ENCODE measurements at regions not wholly inside any gene's neighbourhood (a gene's known extent, or its start where the extent isn't known, plus 50 kb on each side); places are given as distances from the start of the nearest gene placed in this dataset.
A peak's percentile ranks its signal among the peaks of the same experiment; 100 is the strongest.

DNA sequence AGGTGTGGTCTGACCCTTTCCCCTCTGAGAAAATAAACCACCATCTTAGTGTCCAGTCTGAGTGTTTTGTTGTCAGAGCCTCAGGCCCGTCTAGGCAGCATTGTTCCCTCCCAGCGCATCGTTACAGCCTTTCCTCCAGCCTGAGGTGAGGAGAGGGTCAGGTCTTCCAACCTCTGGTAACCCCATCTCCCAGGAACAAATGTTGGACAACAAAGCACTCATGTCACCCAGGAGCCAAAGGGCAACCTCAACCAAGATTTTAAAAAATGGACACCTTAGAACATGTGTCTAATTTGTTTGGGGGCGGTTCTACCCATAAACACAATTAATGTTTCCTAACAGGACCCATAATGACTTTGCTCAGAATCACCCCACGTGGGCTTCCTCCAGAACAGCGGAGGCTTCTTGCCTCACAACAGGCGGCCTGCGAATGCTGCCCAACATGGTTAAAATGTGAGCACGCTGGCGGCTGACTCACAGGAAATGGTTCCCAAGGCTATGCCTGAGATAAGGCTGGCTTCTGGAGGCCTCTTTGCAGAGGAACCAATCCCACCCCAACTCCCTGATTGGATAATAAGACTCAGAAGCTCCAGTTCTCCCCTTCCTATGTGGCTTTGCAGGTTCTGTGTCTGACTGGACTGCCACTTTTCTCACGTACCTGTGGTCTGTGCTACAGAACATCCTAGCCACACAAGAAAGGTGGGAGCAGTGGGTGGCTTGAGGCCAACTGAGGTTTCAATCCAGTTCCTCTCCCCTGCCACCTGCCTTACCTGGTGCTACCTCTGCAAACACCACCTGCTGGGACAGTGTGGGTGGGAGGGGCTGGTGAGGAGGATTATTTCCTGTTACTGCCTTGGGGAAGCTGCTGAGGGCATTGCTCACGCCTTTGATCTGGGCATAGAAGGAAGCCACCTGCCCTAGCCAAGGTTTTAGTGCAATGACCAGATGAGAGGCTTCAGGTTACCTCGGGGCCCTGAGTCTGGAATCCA, 108.8 kb downstream of the B3GNT2 start:
- DNase-seq (ENCODE audit: low read depth, low spot score) = peak; percentile 79

DNA sequence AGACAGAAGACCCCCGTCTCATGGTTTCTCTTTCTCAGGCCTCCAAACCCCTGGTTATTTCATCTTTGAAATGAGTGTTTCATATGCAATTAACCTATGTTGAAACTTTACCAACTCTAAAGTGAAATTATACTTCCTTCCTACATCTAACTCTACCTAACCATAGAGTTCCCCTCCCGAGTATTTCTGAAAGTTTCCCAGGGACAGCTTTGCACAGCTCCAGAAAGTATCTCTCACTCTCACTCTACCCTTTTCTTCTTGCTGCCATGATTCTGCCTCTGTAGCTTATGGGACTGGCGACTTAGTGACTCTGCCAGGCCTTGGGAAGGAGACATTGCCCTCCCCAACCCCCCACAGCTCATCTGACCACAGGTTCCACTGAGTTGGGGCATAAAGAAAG, 107.9 kb downstream of the B3GNT2 start:
- DNase-seq (ENCODE audit: low read depth, low spot score) = no peak

DNA sequence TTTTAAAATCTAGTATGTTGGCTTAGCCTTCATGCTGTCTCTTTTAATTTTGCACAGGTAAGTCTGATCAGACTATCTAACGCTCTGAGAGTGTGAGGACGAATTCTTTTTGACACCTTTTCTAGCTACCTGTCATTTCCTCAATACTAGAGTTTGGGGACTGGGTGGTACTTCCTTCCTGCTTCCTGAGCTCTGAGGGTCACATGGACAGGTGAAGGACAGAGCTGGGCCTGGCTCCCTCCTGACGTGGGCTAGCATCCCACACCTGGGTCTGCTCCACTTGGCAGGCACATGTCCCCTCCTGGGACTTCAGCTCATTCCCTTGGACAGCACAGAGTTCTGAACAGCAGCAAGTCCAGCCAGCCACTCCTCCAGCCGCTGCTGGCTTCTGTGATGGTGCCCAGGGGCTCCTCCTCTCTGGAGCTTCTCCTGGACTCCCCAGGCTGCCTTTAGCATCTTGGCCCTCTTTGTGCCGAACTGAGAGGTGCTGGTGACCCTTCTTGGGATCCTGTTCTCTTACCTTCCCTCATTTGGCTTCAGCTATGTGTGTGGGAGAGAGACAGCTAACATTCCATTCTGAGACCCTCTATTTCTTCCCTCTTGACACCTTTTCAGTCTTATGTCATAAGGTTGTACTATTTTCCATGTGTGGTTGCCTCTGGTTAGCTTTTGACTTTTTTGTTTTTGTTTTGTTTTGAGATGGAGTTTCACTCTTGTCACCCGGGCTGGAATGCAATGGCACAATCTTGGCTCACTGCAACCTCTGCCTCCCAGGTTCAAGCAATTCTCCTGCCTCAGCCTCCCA, 106.9 kb downstream of the B3GNT2 start:
- no peak for DNase-seq (ENCODE audit: low read depth, low spot score)

DNA sequence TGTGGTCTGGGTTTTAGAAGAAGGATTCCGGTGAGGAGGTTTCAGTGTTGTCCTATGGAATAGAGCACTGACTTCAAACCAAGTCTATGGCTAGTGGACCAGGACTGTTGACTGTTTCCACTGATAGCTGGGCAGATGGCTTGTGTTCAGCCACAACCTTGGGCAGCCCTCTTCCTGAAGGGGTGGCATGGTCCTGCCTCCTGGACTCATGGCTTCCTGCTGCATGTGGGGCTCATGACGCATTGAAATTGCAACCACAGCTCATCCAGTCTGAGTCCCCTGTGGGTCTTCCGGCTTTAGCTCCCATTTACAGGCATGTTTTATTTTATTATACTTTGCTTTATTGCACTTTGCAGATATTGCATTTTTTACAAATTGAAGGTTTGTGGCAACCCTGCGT, 105.0 kb downstream of the B3GNT2 start:
- no peak for DNase-seq (ENCODE audit: low read depth, low spot score)

DNA sequence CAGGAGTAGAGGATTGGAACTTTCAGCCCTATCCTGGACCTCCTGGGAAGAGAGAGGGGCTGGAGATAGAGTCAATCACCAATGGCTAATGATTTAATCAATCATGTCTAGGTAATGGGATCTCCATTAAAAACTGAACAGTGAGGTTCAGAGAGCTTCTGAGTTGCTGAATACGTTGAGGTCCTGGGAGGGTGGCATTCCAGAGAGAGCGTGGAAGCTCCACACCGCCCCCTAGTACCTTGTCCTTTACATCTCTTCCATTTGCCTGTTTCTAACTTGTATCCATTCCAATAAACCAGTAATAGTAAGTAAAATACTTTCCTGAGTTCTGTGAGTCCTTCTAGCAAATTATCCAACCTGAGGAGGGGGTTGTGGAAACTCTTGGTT, 101.7 kb downstream of the B3GNT2 start:
- DNase-seq (ENCODE audit: low read depth, low spot score) = no peak

DNA sequence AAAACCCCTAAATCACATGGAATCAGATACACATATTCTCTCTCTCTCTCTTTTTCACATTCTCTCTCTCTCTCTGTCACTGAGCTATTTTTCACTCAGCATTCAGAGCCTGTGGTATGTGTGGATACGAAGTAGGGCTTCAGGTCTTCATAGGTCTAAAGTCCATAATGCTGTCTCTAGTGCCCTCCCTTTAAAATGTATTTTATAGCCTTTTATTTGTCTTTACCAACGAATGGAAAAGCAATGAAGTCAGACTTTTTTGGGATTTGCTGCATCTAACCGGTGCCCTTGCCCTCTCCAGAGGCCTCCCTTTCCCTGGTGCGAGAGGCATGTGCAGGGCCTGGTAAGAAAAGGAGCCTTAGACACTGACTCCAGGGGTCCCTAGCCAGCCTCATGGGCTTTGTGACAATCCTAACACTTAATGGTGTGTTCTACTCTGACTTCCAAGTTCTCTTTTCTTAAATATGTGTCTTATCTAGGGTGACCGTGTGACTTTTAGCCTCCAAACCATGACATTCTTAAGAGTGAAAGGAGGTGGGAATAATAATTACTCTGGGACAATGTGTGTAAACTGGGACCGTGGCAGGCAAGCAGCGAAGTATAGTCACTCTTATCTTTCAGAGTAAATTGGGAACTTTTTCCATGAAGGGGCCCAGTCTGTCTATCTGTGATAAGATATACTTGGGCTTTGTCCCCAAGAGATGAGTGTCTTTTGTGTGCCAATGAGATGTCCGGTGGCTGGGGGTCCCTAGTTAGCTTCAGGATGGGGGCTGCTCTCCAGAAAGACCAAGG, 101.1 kb downstream of the B3GNT2 start:
- no peak for DNase-seq (ENCODE audit: low read depth, low spot score)

DNA sequence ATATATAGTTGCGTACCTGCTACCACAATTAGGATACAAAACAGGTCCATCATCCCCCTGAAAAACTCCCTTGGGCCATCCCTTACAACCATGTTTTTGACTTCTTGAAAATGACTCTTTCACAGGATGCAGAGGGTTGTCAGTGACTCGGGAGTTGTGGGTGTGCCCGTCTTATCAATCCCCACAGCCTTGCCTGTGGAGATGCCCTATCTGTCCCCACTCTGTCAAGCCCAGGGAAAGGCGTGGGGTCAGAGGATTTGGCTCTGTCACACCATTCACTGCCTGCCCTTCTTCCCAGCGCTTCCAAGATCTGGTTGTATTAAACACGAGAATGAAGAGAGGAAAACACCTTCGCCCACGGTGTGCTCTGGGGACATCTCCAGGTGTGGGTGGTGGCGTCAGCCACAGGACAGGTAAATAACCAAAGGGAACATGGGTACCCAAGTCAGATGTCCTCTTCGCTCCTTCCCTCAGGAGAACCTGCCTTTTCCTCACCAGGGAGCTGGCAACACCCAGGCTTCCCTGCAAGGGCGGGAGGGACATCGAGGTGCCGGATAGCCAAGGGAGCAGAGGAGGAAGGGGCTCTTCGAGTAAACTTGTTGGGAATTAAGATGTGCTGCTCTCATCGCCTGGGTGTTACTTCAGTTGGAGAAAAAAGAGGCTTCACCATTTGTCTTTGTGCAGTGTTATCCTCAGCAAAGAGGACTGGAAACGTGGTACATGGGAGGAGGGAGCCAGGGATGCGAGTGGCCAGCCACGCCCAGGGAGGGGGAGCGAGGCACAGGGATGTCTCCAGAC, 100.3 kb downstream of the B3GNT2 start:
- no peak for DNase-seq (ENCODE audit: low read depth, low spot score)

DNA sequence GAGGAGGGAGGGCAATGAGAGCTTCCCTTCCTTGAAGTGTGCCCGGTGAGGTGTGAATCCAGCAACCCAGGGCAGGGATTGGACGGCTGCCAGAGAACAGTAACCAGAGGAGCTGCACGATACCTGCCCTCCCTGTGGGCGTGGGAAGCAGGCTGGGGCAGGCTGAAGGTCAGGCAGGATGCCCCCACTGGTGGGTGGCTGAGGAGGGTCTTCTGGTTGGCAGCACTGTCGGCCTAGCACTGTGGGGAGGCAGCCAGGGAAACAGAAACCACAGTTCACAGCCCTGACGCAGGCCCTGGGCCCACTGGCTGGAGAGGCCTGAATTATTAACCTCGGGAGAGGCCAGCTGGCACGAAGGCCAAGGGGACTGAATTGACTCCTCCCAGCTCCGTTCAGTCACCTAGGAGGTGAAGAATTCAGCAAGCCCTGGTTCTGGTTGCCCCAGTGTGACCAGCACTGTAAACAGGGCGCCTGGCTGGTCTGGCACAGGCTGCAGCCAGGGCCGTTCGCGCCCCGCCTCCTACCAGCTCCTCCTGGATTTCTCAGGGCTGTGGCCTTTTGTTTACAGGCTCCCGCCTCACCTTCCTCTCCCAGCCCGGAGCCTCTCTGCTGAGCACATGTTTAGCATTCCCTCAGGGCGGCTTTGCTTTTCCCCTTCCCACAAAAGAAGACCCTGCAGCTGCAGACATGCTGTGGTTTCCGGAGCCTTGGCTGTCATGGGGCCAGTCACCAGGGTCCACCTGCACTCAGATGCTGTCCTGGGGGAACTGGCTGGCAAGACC, 97.8 kb downstream of the B3GNT2 start:
- peak; percentile 84 for DNase-seq (ENCODE audit: low read depth, low spot score)

DNA sequence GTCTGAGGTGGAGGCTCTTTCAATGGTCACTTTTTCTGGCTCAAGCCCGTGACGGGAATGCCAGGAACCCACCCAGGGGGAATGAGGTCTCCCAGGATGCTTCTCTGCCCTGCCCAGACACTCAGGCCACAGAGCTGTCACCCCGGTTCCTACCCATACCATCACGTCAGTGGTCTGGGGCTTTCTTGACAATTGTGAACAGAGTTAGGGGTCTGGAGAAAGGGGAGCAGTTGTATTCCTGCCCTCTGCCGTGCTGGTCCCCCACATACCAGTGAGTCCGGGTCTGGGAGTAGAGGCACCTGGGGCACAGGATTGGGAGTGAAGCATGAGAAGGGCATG, 97.2 kb downstream of the B3GNT2 start:
- DNase-seq (ENCODE audit: low read depth, low spot score) = no peak

DNA sequence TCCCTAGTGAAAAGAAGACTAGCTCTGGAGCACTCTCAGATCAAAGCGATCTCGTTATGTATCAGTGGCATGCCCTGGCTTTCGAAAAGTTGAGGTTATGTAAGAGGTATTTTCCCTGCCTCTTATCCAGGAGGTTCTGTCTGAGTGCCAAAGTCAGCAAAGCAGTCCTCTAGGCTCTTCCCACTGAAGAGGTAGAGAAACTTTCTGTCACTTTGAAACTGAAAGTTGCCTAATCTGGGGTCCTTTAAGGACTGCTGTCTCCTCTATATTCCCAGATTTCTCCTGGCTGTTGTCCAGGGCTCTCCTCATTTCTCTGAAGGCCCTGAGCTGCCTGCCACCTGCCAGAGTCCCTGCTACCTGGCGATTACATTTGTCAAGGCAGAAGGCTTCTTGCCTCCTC, 96.3 kb downstream of the B3GNT2 start:
- DNase-seq (ENCODE audit: low read depth, low spot score) = peak; percentile 90

DNA sequence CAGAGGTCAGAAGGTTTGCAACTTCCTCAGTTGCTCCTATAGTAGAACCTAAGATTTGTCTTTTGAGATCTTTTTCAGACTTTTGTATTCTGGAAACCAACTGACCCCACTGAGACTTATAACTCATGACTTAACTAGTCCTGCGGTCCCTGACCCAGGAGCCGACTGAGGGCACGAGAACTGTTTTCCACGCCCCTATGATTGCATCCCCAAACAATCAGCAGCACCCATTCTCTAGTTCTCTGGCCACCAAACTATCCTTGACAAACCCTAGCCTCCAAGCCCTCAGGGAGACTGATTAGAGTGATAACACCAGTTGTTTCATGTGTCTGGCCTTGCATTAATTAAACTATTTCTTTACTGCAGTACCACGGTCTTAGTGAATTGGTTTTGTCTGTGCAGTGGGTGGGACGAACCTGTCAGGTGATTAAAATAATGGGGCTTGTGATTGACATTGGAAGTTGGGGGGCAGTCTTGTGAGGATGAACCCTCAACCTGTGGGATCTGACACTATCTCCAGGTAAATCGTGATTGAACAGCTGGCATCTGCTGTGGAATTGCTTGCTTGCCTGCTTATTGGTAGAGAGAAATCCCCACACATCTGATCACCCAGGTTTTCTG, 95.7 kb downstream of the B3GNT2 start:
- DNase-seq (ENCODE audit: low read depth, low spot score) = no peak

DNA sequence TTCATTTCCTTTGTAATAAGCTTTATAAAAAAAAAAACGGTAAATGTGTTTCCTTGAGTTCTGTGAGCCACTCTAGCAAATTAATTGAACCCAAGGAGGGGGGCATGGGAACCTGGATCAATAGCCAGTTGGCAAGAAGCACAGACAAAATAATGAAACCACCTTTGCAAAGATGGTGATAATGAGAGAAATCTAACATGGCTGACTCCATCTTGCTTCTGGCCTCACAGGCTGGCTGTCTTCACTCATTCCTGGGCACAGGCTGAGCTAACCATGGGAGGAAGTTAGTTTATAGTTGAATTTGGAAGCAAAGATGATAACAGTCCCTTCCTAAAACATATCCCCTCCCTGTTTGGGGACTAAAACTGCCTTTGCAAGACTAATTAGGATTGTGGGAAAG, 95.1 kb downstream of the B3GNT2 start:
- DNase-seq (ENCODE audit: low read depth, low spot score) = no peak

DNA sequence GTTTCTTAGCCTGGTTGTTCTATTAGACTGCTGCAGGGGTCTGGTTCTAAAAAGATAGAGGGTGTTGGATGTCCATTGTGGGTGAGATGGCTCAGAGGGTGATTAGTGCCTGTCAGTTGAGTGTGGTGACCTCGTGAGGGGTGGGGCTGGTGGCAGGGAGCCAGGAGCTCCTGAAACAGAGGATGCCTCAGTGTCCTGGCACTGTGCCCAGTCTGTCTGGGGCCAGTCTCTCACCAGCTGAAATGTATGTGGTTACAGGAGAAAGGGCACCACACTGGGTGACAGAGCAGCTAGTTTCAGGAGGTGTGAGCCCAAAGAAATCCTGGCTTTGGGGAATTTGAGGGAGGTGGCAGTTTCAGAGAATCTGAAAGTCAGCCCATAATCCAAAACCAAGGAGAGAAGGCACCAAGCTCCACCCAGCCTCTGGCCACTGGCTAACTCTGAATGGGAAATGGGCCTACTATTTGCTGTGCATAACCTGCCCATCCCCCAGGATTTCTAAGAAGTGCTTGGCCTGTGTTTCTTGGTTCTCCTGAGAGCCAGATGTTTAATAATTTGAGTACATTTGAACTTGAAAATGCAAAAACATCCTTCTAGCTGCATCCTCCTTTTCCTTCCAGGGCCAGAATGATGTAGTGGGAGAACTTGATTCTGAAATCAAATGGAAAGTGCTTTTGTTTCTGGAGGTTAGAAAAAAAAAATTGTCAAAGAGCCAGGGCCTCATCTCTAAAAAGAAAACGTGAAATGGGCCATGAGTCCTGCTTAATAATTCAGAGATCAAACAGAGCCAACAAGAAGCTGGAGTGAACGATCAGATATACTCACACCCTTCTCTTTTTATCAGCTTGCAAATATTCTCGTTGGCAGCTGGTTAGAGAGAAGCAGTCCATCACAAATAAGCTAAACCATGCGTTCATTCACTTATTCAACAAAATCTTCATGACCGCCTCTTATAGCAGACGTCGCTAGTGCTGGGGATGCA, 92.3 kb downstream of the B3GNT2 start:
- peak; percentile 66 for DNase-seq (ENCODE audit: low read depth, low spot score)

DNA sequence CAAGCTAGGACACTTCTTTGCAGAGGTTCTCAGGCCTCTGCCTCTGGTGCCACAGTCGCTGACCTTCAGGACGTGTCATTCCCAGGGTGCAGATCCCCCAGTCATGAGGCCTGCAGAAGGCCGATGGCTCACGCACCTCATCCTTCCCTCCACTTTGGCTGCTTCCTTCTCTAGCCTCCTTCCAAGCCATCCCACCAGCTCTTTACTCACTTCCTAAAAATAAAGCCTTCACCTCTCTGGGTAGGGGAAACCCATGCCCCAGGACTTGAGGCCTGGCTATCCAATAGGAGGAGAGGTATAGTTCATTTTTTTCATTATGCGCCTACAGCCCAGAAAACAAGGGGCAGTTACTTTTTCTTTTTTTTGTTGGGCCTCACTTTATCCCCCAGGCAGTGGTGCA, 91.4 kb downstream of the B3GNT2 start:
- DNase-seq (ENCODE audit: low read depth, low spot score) = no peak

DNA sequence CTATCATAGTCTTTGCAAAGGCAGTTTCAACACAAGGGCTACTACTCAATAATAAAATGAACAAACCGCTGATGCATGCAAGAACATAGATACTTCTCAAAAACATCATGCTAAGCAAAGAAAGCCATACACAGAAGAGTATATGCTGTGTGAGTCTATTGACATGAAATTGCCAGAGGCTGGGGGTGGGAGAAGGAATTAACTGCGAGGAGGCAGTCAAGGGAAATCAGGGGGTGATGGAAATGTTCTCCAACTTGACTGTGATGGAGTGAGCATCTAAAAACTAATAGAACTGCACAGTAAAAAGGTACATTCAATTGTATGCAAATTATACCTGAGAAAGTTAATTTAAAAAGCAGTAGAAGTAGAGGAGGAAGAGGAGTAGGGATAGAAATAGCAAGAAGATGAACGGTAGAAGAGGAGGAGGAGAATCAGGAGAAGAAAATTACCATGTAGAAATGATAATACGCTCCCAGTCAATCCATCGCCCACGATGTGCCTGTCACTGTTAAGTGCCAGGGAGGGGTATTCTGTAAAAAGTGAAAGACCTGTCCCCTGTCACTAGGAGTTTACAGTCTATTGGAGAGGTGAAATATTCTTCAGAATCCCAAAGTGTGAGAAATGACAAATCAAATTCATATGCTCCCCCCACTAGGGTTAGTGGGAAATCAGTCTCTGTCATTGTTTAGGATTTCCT, 90.3 kb downstream of the B3GNT2 start:
- no peak for DNase-seq (ENCODE audit: low read depth, low spot score)

DNA sequence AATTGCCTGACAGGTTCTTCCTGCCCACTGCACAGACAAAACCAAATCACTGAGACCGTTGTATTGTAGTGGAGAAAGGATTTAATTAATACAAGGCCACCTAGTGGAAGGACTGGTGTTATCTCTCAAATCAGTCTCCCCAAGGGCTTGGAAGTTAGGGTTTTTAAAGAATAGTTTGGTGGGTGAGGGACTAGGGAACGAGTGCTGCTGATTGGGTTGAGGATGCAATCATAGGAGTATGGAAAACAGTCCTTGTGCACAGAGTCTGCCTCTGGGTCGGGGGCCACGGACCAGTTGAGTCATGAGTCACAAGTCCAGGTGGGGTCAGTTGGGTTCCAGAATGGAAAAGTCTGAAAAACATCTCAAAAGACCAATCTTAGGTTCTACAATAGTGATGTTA, 89.1 kb downstream of the B3GNT2 start:
- no peak for DNase-seq (ENCODE audit: low read depth, low spot score)

DNA sequence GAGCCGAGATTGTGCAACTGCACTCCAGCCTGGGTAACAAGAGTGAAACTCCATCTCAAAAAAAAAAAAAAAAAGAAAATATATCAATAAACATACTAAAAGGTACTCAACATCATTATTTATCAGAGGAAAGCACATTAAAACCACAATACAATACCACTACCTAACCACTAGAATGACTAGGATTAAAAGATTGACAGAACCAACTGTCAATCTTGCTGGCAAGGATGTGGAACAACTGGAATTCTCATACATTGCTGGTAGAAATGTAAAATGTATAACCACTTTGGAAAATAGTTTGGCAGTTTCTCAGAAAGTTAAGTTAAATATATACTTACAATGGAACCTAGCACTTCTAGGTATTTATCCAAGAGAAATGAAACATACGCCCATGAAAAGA, 88.6 kb downstream of the B3GNT2 start:
- no peak for DNase-seq (ENCODE audit: low read depth, low spot score)

DNA sequence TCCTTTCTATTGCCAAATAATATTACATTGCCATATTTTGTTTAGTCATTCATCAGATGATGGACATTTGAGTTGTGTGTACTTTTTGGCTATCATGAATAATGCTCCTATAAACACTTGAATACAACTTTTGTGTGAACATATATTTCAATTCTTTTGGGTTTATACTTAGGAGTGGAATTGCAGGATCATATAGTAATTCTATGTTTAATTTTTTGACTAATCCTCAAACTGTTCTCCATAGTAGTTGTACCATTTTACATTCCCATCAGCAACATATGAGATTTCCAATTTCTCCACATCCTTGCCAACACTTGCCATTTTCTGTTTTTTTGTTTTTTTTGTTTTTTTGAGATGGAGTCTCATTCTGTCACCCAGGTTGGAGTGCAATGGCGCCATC, 87.2 kb downstream of the B3GNT2 start:
- DNase-seq (ENCODE audit: low read depth, low spot score) = no peak
